ENCODE measurements at regions not wholly inside any gene's neighbourhood (a gene's known extent, or its start where the extent isn't known, plus 50 kb on each side); places are given as distances from the start of the nearest gene placed in this dataset.

- ChIA-PET CTCF (interaction anchor here (1.0 kb wide), 1 partner anchor 72 kb away, joined by 8 read pairs; no protein-coding TSS in a partner anchor), POLR2A (interaction anchor here (0.9 kb wide), 1 partner anchor 11 kb away, joined by 3 read pairs; no protein-coding TSS in a partner anchor)
- BruUV-seq (replicated peaks), result no TSS peak
- no peaks in the 10 kb centered on the region for H3K36me3 Mint-ChIP-seq (ENCODE audit: insufficient read depth, unreplicated experiment)
- peaks cover 19% of the 10 kb centered on the region for H3K4me1 Mint-ChIP-seq (ENCODE audit: insufficient read depth, unreplicated experiment)
- no peak overlapping the region for H3K4me3 Mint-ChIP-seq (ENCODE audit: unreplicated experiment)
- TF ChIP-seq CTCF (IDR thresholded peaks at IDR 0.05; ENCODE audit: unreplicated experiment), result no peak
- no peaks in the 10 kb centered on the region for H3K9me3 Mint-ChIP-seq (ENCODE audit: unreplicated experiment)
- DNase-seq (ENCODE audit: unreplicated experiment), result no peak
- H3K27ac Mint-ChIP-seq (ENCODE audit: low read depth, unreplicated experiment), result peak overlapping the region; percentile 33
- no peaks in the 10 kb centered on the region for H3K27me3 Mint-ChIP-seq (ENCODE audit: insufficient read depth, unreplicated experiment)
- intact Hi-C loops (cut with micrococcal nuclease), result no loop called here
These were observed 69.9 kb downstream of the RHOB start for GRCh38 chr2:20516646-20517341.

- no TSS peak for BruUV-seq (replicated peaks)
- no peaks in the 10 kb centered on the region for H3K9me3 Mint-ChIP-seq (ENCODE audit: unreplicated experiment)
- no peak overlapping the region for H3K4me3 Mint-ChIP-seq (ENCODE audit: unreplicated experiment)
- no peak for DNase-seq (ENCODE audit: unreplicated experiment)
- no peaks in the 10 kb centered on the region for H3K36me3 Mint-ChIP-seq (ENCODE audit: insufficient read depth, unreplicated experiment)
- intact Hi-C loops (cut with micrococcal nuclease), result no loop called here
- no peak for TF ChIP-seq CTCF (IDR thresholded peaks at IDR 0.05; ENCODE audit: unreplicated experiment)
- no peak overlapping the region for H3K27ac Mint-ChIP-seq (ENCODE audit: low read depth, unreplicated experiment)
- CTCF ChIA-PET, result no interaction called here
- H3K27me3 Mint-ChIP-seq (ENCODE audit: insufficient read depth, unreplicated experiment), result no peaks in the 10 kb centered on the region
- H3K4me1 Mint-ChIP-seq (ENCODE audit: insufficient read depth, unreplicated experiment), result peaks cover 17% of the 10 kb centered on the region
- POLR2A ChIA-PET, result no interaction called here
These were observed 72.4 kb downstream of the RHOB start for GRCh38 chr2:20519309-20519708.

GRCh38 chr2:20520128-20520527 is 73.3 kb downstream of the RHOB start:
- H3K27ac Mint-ChIP-seq (ENCODE audit: low read depth, unreplicated experiment), result no peak overlapping the region
- no peak overlapping the region for H3K4me3 Mint-ChIP-seq (ENCODE audit: unreplicated experiment)
- no peak for TF ChIP-seq CTCF (IDR thresholded peaks at IDR 0.05; ENCODE audit: unreplicated experiment)
- no peak for DNase-seq (ENCODE audit: unreplicated experiment)
- H3K27me3 Mint-ChIP-seq (ENCODE audit: insufficient read depth, unreplicated experiment), result no peaks in the 10 kb centered on the region
- H3K36me3 Mint-ChIP-seq (ENCODE audit: insufficient read depth, unreplicated experiment), result no peaks in the 10 kb centered on the region
- intact Hi-C loops (cut with micrococcal nuclease), result no loop called here
- ChIA-PET POLR2A (no interaction called here), CTCF (no interaction called here)
- H3K4me1 Mint-ChIP-seq (ENCODE audit: insufficient read depth, unreplicated experiment), result peaks cover 14% of the 10 kb centered on the region
- H3K9me3 Mint-ChIP-seq (ENCODE audit: unreplicated experiment), result no peaks in the 10 kb centered on the region
- no TSS peak for BruUV-seq (replicated peaks)

- intact Hi-C loops (cut with micrococcal nuclease), result no loop called here
- DNase-seq (ENCODE audit: unreplicated experiment), result no peak
- H3K9me3 Mint-ChIP-seq (ENCODE audit: unreplicated experiment), result no peaks in the 10 kb centered on the region
- ChIA-PET POLR2A (interaction anchor here (0.8 to 1.0 kb wide), 2 partner anchors 16 to 83 kb away, joined by 3 to 4 read pairs; no protein-coding TSS in a partner anchor), CTCF (no interaction called here)
- no peaks in the 10 kb centered on the region for H3K36me3 Mint-ChIP-seq (ENCODE audit: insufficient read depth, unreplicated experiment)
- H3K4me3 Mint-ChIP-seq (ENCODE audit: unreplicated experiment), result no peak overlapping the region
- no peak for TF ChIP-seq CTCF (IDR thresholded peaks at IDR 0.05; ENCODE audit: unreplicated experiment)
- no peaks in the 10 kb centered on the region for H3K27me3 Mint-ChIP-seq (ENCODE audit: insufficient read depth, unreplicated experiment)
- no peak overlapping the region for H3K27ac Mint-ChIP-seq (ENCODE audit: low read depth, unreplicated experiment)
- H3K4me1 Mint-ChIP-seq (ENCODE audit: insufficient read depth, unreplicated experiment), result peaks cover 13% of the 10 kb centered on the region
- no TSS peak for BruUV-seq (replicated peaks)
These were observed 74.3 kb downstream of the RHOB start for GRCh38 chr2:20521193-20521592.

Data from MCF 10A (cell line).